ENCODE measurements at regions not wholly inside any gene's neighbourhood (a gene's known extent, or its start where the extent isn't known, plus 50 kb on each side); places are given as distances from the start of the nearest gene placed in this dataset.

- no peak for DNase-seq (ENCODE audit: low spot score)
Measured at GRCh38 chr10:128877141-128877540, 589.9 kb upstream of the MGMT start.

DNA sequence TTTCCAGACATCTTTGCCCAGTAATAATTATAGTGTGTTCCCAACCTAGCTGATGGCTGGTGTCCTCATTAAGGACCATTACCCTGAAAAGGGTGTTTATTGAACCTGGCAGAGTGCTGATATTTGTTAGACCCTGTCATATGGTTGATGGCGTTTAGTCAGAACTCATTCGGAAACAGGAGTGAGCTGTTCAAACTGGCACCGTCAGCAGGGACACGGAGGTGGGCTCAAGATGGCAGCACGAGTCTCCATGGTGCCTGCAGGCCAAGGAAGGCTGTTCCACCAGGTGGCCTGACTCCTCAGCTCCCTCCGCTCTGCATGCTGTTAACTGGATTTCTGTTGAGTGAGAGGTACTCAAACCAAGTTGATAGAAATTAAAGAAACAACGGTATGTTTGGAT, 589.1 kb upstream of the MGMT start:
- DNase-seq (ENCODE audit: low spot score): no peak

DNA sequence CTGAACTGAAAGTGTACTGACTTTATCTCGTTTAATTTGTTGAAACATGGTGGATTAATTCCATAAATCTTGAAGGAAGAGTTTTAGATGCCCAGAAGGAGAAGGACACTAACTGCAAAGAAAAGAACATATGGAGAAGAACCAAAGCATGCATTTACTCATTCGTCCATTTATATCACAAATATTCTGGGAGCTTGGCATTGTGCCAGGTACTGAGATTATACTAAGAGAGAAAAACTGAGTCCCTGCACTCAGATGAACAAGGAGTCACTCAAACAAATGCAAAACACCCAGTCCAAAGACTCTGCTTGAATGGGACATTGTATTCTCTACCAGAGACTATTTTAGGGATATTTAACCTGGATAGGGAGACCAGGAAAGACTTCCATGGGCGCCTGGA, 588.0 kb upstream of the MGMT start:
- DNase-seq (ENCODE audit: low spot score): no peak

GRCh38 chr10:128879441-128880140, 587.5 kb upstream of the MGMT start:
- no peak for DNase-seq (ENCODE audit: low spot score)

DNA sequence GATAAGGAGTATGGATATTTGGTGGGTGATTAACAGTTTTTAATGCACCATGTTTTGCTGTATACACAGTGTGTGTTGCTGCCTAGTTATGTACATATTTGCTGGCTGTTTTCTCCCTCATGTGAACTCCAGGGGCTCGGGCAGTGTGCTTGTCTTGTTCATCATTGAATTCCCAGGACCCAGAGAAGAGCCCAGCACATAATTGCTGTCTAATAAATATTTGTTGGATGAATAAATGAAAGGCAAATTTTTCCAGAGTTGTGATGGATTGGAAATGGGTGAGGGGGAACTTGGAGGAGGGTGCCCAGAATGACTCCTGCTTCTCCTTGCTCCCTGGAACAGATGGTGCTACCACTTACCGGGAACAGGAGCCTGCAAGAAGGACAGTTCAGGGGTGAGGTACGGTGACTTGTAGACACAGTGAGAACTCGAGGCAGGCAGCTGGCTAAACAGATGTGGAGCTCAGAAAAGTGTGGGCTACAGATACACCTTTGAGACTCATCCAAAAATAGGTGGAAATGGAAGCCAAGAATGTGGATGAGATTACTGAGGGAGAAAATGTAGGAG, 586.8 kb upstream of the MGMT start:
- DNase-seq (ENCODE audit: low spot score): no peak

- DNase-seq (ENCODE audit: low spot score): no peak
Measured at GRCh38 chr10:128881086-128881485, 586.0 kb upstream of the MGMT start.

GRCh38 chr10:128883231-128884032, 583.6 kb upstream of the MGMT start:
- no peak for DNase-seq (ENCODE audit: low spot score)

DNA sequence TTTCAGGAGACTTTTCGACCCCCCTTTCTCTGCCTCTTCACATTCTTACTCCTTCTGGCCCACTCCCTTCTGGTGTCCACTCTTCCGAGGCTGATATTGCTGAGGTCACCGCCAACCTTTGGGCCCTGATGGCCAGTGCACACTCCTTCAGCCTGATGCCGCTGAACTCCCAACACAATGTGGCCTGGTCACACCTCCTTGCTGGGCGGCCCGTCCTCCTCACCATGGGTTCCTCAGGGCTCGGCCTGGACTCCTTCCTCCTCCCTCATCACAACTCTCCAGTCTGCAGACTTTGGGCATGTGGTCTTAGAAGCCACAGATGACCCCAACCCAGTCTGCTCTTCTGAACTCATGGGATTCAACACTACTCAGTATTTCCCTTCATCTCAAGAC, 583.0 kb upstream of the MGMT start:
- DNase-seq (ENCODE audit: low spot score): no peak

- no peak for DNase-seq (ENCODE audit: low spot score)
Measured at GRCh38 chr10:128884496-128885072, 582.5 kb upstream of the MGMT start.

GRCh38 chr10:128885573-128886555, 581.2 kb upstream of the MGMT start:
- no peak for DNase-seq (ENCODE audit: low spot score)

GRCh38 chr10:128887856-128888255, 579.2 kb upstream of the MGMT start:
- DNase-seq (ENCODE audit: low spot score): no peak

DNA sequence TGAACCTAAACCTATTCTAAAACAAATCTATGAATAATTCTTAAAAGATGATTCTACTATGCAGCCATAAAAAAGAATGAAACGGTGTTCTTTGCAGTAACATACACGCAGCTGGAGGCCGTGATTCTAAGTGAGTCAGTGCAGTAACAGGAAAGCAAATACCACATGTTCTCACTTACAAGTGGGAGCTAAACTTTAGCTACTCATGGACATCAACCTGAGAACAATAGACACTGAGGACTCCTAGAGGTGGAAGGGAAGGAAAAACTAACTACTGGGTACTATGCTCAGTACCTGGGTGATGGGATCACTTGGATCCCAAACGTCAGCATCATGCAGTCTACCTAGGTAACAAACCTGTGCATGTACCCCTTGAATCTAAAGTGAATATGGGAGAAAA, 575.0 kb upstream of the MGMT start:
- DNase-seq (ENCODE audit: low spot score): no peak

DNA sequence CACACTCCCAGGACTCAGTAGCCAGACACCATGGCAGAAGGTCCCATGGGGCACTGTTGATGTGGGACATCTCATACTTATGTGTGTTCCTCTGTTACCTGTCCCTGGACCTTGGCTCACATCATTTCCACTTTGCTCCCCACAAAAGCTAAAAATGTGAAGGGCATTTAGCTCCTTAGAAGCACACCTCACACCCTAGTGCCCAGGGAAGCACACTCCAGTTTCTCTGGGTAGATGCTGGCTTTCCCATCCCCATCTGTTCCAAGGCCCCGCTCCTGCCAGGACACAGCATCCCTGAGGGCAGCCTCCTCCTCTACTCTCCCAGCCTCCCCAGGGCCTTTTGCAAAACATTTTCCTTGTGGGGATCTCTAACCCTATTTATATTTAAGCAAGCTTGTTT, 572.4 kb upstream of the MGMT start:
- no peak for DNase-seq (ENCODE audit: low spot score)

GRCh38 chr10:128895473-128895872, 571.6 kb upstream of the MGMT start:
- no peak for DNase-seq (ENCODE audit: low spot score)

- DNase-seq (ENCODE audit: low spot score): no peak
Measured at GRCh38 chr10:128896116-128896795, 570.8 kb upstream of the MGMT start.

- DNase-seq (ENCODE audit: low spot score): no peak
Measured at GRCh38 chr10:128896963-128897362, 570.1 kb upstream of the MGMT start.

DNA sequence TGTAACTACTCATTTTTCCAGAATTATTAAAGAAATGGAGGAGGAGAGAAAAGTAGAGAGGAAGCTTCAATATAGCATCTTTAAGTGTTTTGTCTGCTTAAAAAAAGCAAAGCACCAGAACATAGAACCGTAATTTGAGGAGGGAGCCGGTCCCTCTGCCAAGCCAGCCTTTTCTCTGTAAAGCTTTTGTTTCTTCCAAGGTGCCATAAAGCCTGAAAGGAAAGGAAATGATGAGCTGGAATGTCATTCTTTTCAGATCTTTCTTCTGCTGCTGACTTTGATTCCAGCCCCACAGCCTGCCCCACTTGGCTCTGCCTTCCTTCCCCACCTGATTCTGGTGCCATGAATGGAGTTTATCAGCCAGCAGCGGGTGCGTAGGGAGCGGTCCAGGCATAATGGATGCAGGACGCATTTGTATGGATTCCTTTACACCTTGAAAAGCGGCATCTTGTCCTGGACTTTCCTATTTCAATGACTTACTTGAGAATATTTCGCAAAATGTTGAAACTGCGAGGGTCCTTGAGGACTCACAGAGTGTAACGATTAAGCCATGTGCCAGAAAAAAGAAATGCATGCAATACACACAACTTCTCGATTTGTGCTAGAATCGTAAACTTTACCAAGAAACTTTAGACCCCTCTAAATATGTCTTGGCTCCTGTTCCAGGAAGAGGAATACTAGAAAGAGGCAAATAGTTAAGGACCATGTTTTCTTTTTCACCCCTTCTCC, 569.5 kb upstream of the MGMT start:
- DNase-seq (ENCODE audit: low spot score): no peak

DNA sequence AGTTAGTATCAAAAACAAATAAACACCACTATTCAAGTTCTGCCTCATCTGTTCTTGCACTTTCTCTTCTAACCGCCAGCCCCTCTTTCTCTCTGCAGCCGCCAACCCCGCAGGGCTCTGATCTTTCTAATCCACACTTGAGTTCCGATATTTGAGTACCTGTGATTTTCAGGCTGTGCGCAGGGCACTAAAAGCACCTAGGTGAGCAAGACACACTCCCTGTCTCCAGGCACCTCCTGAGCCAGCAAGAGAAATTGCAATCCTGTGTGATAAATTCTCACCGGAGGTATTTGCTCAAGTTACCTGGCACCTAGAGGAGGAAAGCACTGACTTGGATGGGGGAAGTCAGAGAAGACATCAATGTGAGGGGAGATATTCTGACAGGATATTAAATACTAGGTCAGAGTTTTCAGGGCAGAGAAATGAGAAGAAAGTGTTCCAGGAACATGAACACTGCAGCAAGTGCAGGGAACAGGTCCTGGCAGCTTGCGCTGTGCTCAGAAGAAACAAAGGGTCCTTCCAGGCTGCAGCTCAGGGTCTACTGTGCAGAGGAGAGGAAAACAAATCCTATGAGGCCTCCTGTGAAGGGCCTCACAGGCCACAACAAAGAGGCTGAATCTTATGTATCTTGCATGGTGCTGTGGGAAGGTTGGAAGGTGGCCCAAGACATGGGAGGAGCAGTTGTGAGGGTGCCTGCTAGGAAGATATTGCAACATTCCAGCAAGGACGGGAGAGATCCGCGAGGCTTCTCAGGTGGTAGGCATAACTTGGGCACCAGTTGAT, 568.7 kb upstream of the MGMT start:
- no peak for DNase-seq (ENCODE audit: low spot score)

GRCh38 chr10:128898916-128899195, 568.2 kb upstream of the MGMT start:
- DNase-seq (ENCODE audit: low spot score): no peak

DNA sequence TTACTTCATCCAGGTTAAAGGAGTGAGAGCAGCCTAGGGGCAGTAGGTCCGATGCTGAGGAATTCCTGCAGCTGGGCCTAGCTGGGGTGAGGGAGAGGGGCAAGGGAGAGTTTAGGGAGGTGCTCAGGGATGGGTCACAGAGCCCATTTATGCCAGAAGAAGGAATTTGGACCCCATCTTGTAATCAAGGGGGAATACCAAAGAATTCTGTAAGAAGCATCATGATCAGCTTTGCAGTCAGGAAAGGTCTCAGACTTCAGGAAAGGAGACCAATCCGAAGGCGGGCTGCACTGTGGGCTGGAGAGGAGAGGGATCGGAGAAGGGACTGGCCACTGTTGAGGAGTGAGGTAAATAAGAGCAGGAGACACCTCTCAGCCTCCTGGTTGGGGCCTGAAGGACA, 566.6 kb upstream of the MGMT start:
- DNase-seq (ENCODE audit: low spot score): no peak

Measured in AG20443 (cell line).